ENCODE measurements at regions not wholly inside any gene's neighbourhood (a gene's known extent, or its start where the extent isn't known, plus 50 kb on each side); places are given as distances from the start of the nearest gene placed in this dataset.

- H3K27me3 ChIP-seq (replicated peaks in 1 of 2; ENCODE audit: control insufficient read depth in 2 of 2, extremely low read depth in 1 of 2, insufficient read depth in 2 of 2, low read length in 1 of 2) = no peaks in the 10 kb centered on the region
- POLR2A ChIA-PET = no interaction called here
- H3K36me3 ChIP-seq (ENCODE audit: control insufficient read depth in 2 of 2, extremely low read depth in 1 of 2, insufficient read depth in 1 of 2, low read length in 1 of 2) = no peaks in the 10 kb centered on the region
- Mint-ChIP-seq H3K4me1 (no peaks in the 10 kb centered on the region), H3K36me3 (no peaks in the 10 kb centered on the region), H3K27me3 (no peaks in the 10 kb centered on the region), H3K9me3 (peaks cover 7 to 31% (median 26%) of the 10 kb centered on the region in 3 donors), H3K27ac (no peak overlapping the region), H3K4me3 (no peak overlapping the region)
- no peak overlapping the region for H3K27ac ChIP-seq (ENCODE audit: low read length)
- H3K4me1 ChIP-seq (ENCODE audit: control insufficient read depth in 1 of 2, extremely low read depth in 1 of 2, insufficient read depth in 2 of 2, low read length in 2 of 2) = no peaks in the 10 kb centered on the region
- ATAC-seq (replicated peaks in 1 of 4) (no peak), DNase-seq (no peak)
- CTCF ChIA-PET = no interaction called here
- peaks cover 3% of the 10 kb centered on the region for H3K9me3 ChIP-seq
- WGBS (ENCODE audit: insufficient coverage) = 28% methylated on average over 3 of the region's 8 CpGs
- H3K4me3 ChIP-seq (ENCODE audit: control insufficient read depth in 1 of 2, extremely low read depth in 1 of 2, low read length in 1 of 2) = no peak overlapping the region
These were observed 1671.8 kb upstream of the DDX18 start for GRCh38 chr2:116142644-116143227.

- no peak overlapping the region for H3K4me3 ChIP-seq (ENCODE audit: control insufficient read depth in 1 of 2, extremely low read depth in 1 of 2, low read length in 1 of 2)
- H3K4me3 Mint-ChIP-seq = no peak overlapping the region
- WGBS (ENCODE audit: insufficient coverage) = no CpG with 5 or more reads among the region's 4 CpGs
- H3K4me1 ChIP-seq (ENCODE audit: control insufficient read depth in 1 of 2, extremely low read depth in 1 of 2, insufficient read depth in 2 of 2, low read length in 2 of 2) = no peaks in the 10 kb centered on the region
- ATAC-seq (replicated peaks in 1 of 4) (no peak), DNase-seq (no peak)
- H3K36me3 ChIP-seq (ENCODE audit: control insufficient read depth in 2 of 2, extremely low read depth in 1 of 2, insufficient read depth in 1 of 2, low read length in 1 of 2) = no peaks in the 10 kb centered on the region
- no peaks in the 10 kb centered on the region for H3K27me3 Mint-ChIP-seq
- POLR2A ChIA-PET = no interaction called here
- no peaks in the 10 kb centered on the region for H3K4me1 Mint-ChIP-seq
- H3K36me3 Mint-ChIP-seq = no peaks in the 10 kb centered on the region
- H3K27ac ChIP-seq (ENCODE audit: low read length) = no peak overlapping the region
- CTCF ChIA-PET = no interaction called here
- no peak overlapping the region for H3K27ac Mint-ChIP-seq
- H3K9me3 Mint-ChIP-seq = peaks cover 13 to 28% (median 27%) of the 10 kb centered on the region in 3 donors
- H3K27me3 ChIP-seq (replicated peaks in 1 of 2; ENCODE audit: control insufficient read depth in 2 of 2, extremely low read depth in 1 of 2, insufficient read depth in 2 of 2, low read length in 1 of 2) = no peaks in the 10 kb centered on the region
- peaks cover 2% of the 10 kb centered on the region for H3K9me3 ChIP-seq
These were observed 1669.5 kb upstream of the DDX18 start for GRCh38 chr2:116145031-116145430.

- Histone ChIP-seq H3K27me3 (replicated peaks in 1 of 2; ENCODE audit: control insufficient read depth in 2 of 2, extremely low read depth in 1 of 2, insufficient read depth in 2 of 2, low read length in 1 of 2) (no peaks in the 10 kb centered on the region), H3K4me3 (ENCODE audit: control insufficient read depth in 1 of 2, extremely low read depth in 1 of 2, low read length in 1 of 2) (no peak overlapping the region), H3K9me3 (peaks cover 2% of the 10 kb centered on the region), H3K27ac (ENCODE audit: low read length) (no peak overlapping the region), H3K36me3 (ENCODE audit: control insufficient read depth in 2 of 2, extremely low read depth in 1 of 2, insufficient read depth in 1 of 2, low read length in 1 of 2) (no peaks in the 10 kb centered on the region), H3K4me1 (ENCODE audit: control insufficient read depth in 1 of 2, extremely low read depth in 1 of 2, insufficient read depth in 2 of 2, low read length in 2 of 2) (no peaks in the 10 kb centered on the region)
- no peaks in the 10 kb centered on the region for H3K36me3 Mint-ChIP-seq
- ATAC-seq (replicated peaks in 1 of 4) (no peak), DNase-seq (no peak)
- H3K4me1 Mint-ChIP-seq = no peaks in the 10 kb centered on the region
- ChIA-PET POLR2A (no interaction called here), CTCF (no interaction called here)
- peaks cover 8 to 37% (median 16%) of the 10 kb centered on the region in 3 donors for H3K9me3 Mint-ChIP-seq
- no peak overlapping the region for H3K4me3 Mint-ChIP-seq
- no peaks in the 10 kb centered on the region for H3K27me3 Mint-ChIP-seq
- no peak overlapping the region for H3K27ac Mint-ChIP-seq
These were observed 1666.1 kb upstream of the DDX18 start for GRCh38 chr2:116148361-116148760.

- no peak for DNase-seq
- Mint-ChIP-seq H3K4me1 (no peaks in the 10 kb centered on the region), H3K27ac (no peak overlapping the region), H3K9me3 (peaks cover 15 to 52% (median 22%) of the 10 kb centered on the region in 3 donors), H3K27me3 (no peaks in the 10 kb centered on the region), H3K36me3 (no peaks in the 10 kb centered on the region), H3K4me3 (no peak overlapping the region)
- H3K27ac ChIP-seq (ENCODE audit: low read length) = no peak overlapping the region
- ChIA-PET POLR2A (no interaction called here), CTCF (no interaction called here)
- no peaks in the 10 kb centered on the region for H3K36me3 ChIP-seq (ENCODE audit: control insufficient read depth in 2 of 2, extremely low read depth in 1 of 2, insufficient read depth in 1 of 2, low read length in 1 of 2)
- H3K27me3 ChIP-seq (replicated peaks in 1 of 2; ENCODE audit: control insufficient read depth in 2 of 2, extremely low read depth in 1 of 2, insufficient read depth in 2 of 2, low read length in 1 of 2) = no peaks in the 10 kb centered on the region
- ATAC-seq (replicated peaks in 1 of 4) = no peak
- no peaks in the 10 kb centered on the region for H3K4me1 ChIP-seq (ENCODE audit: control insufficient read depth in 1 of 2, extremely low read depth in 1 of 2, insufficient read depth in 2 of 2, low read length in 2 of 2)
- H3K4me3 ChIP-seq (ENCODE audit: control insufficient read depth in 1 of 2, extremely low read depth in 1 of 2, low read length in 1 of 2) = no peak overlapping the region
- no peaks in the 10 kb centered on the region for H3K9me3 ChIP-seq
- WGBS (ENCODE audit: insufficient coverage) = 20% methylated on average over 1 of the region's 3 CpGs
These were observed 1660.8 kb upstream of the DDX18 start for GRCh38 chr2:116153729-116154128.

- Histone ChIP-seq H3K36me3 (ENCODE audit: control insufficient read depth in 2 of 2, extremely low read depth in 1 of 2, insufficient read depth in 1 of 2, low read length in 1 of 2) (no peaks in the 10 kb centered on the region), H3K27me3 (replicated peaks in 1 of 2; ENCODE audit: control insufficient read depth in 2 of 2, extremely low read depth in 1 of 2, insufficient read depth in 2 of 2, low read length in 1 of 2) (no peaks in the 10 kb centered on the region), H3K9me3 (no peaks in the 10 kb centered on the region), H3K4me1 (ENCODE audit: control insufficient read depth in 1 of 2, extremely low read depth in 1 of 2, insufficient read depth in 2 of 2, low read length in 2 of 2) (no peaks in the 10 kb centered on the region), H3K4me3 (ENCODE audit: control insufficient read depth in 1 of 2, extremely low read depth in 1 of 2, low read length in 1 of 2) (no peak overlapping the region), H3K27ac (ENCODE audit: low read length) (no peak overlapping the region)
- no peak for DNase-seq
- ChIA-PET CTCF (no interaction called here), POLR2A (no interaction called here)
- 39% methylated on average over 3 of the region's 5 CpGs for WGBS (ENCODE audit: insufficient coverage)
- no peak overlapping the region for H3K27ac Mint-ChIP-seq
- no peak for ATAC-seq (replicated peaks in 1 of 4)
- no peaks in the 10 kb centered on the region for H3K27me3 Mint-ChIP-seq
- H3K9me3 Mint-ChIP-seq = peaks cover 4 to 44% (median 31%) of the 10 kb centered on the region in 3 donors
- H3K4me3 Mint-ChIP-seq = no peak overlapping the region
- H3K36me3 Mint-ChIP-seq = no peaks in the 10 kb centered on the region
- H3K4me1 Mint-ChIP-seq = no peaks in the 10 kb centered on the region
These were observed 1653.8 kb upstream of the DDX18 start for GRCh38 chr2:116160657-116161056.

- no peak overlapping the region for H3K4me3 ChIP-seq (ENCODE audit: control insufficient read depth in 1 of 2, extremely low read depth in 1 of 2, low read length in 1 of 2)
- no peaks in the 10 kb centered on the region for H3K27me3 ChIP-seq (replicated peaks in 1 of 2; ENCODE audit: control insufficient read depth in 2 of 2, extremely low read depth in 1 of 2, insufficient read depth in 2 of 2, low read length in 1 of 2)
- Mint-ChIP-seq H3K27me3 (no peaks in the 10 kb centered on the region), H3K4me3 (no peak overlapping the region), H3K9me3 (peaks cover 4 to 40% (median 26%) of the 10 kb centered on the region in 3 donors), H3K36me3 (no peaks in the 10 kb centered on the region), H3K27ac (no peak overlapping the region), H3K4me1 (no peaks in the 10 kb centered on the region)
- H3K4me1 ChIP-seq (ENCODE audit: control insufficient read depth in 1 of 2, extremely low read depth in 1 of 2, insufficient read depth in 2 of 2, low read length in 2 of 2) = no peaks in the 10 kb centered on the region
- ATAC-seq (replicated peaks in 1 of 4) (no peak), DNase-seq (no peak)
- no peaks in the 10 kb centered on the region for H3K36me3 ChIP-seq (ENCODE audit: control insufficient read depth in 2 of 2, extremely low read depth in 1 of 2, insufficient read depth in 1 of 2, low read length in 1 of 2)
- no peaks in the 10 kb centered on the region for H3K9me3 ChIP-seq
- WGBS (ENCODE audit: insufficient coverage) = no CpG with 5 or more reads among the region's 2 CpGs
- POLR2A ChIA-PET = no interaction called here
- no peak overlapping the region for H3K27ac ChIP-seq (ENCODE audit: low read length)
- CTCF ChIA-PET = no interaction called here
These were observed 1652.1 kb upstream of the DDX18 start for GRCh38 chr2:116162395-116162794.

- ChIA-PET CTCF (no interaction called here), POLR2A (no interaction called here)
- Mint-ChIP-seq H3K27ac (no peak overlapping the region), H3K36me3 (no peaks in the 10 kb centered on the region), H3K4me3 (no peak overlapping the region), H3K4me1 (no peaks in the 10 kb centered on the region), H3K27me3 (no peaks in the 10 kb centered on the region), H3K9me3 (peaks cover 6 to 33% (median 31%) of the 10 kb centered on the region in 3 donors)
- Histone ChIP-seq H3K27me3 (replicated peaks in 1 of 2; ENCODE audit: control insufficient read depth in 2 of 2, extremely low read depth in 1 of 2, insufficient read depth in 2 of 2, low read length in 1 of 2) (no peaks in the 10 kb centered on the region), H3K4me1 (ENCODE audit: control insufficient read depth in 1 of 2, extremely low read depth in 1 of 2, insufficient read depth in 2 of 2, low read length in 2 of 2) (no peaks in the 10 kb centered on the region), H3K36me3 (ENCODE audit: control insufficient read depth in 2 of 2, extremely low read depth in 1 of 2, insufficient read depth in 1 of 2, low read length in 1 of 2) (no peaks in the 10 kb centered on the region), H3K4me3 (ENCODE audit: control insufficient read depth in 1 of 2, extremely low read depth in 1 of 2, low read length in 1 of 2) (no peak overlapping the region), H3K9me3 (no peaks in the 10 kb centered on the region), H3K27ac (ENCODE audit: low read length) (no peak overlapping the region)
- DNase-seq (no peak), ATAC-seq (replicated peaks in 1 of 4) (no peak)
These were observed 1647.4 kb upstream of the DDX18 start for GRCh38 chr2:116167107-116167506.
